SK-N-SH treated with all-trans-retinoic acid at 6 μM for 48 hours (cell line): ENCODE measurements at regions not wholly inside any gene's neighbourhood (a gene's known extent, or its start where the extent isn't known, plus 50 kb on each side); places are given as distances from the start of the nearest gene placed in this dataset.

Experiments used
- CREB5 ChIP-seq: fragments of 250-450 bp; sonication (Bioruptor Pico); IDR thresholded peaks from 2 replicates; pipeline ENCODE4 v1.5.1; 2020; ENCODE audit warnings: low read depth, mild to moderate bottlenecking, moderate library complexity
- CSDC2 ChIP-seq: fragments of 250-450 bp; sonication (Bioruptor Pico); IDR thresholded peaks from 2 replicates; pipeline ENCODE4 v1.5.0; 2020; ENCODE audit warnings: mild to moderate bottlenecking, moderate library complexity
- OSR1 ChIP-seq: fragments of 250-450 bp; sonication (Bioruptor Pico); IDR thresholded peaks from 2 replicates; pipeline ENCODE4 v1.8.0; 2022; ENCODE audit warnings: moderate library complexity, mild to moderate bottlenecking, inconsistent platforms
- POU6F1 ChIP-seq: fragments of 250-450 bp; sonication (Bioruptor Pico); IDR thresholded peaks from 2 replicates; pipeline ENCODE4 v1.8.0; 2021; ENCODE audit warnings: low read depth, mild to moderate bottlenecking, moderate library complexity, borderline replicate concordance
- TOX ChIP-seq: fragments of 250-450 bp; sonication (Bioruptor Pico); IDR thresholded peaks from 2 replicates; pipeline ENCODE4 v1.8.0; 2021; ENCODE audit warnings: mild to moderate bottlenecking, moderate library complexity, borderline replicate concordance
- ZFP30 ChIP-seq: fragments of 450-650 bp; formaldehyde crosslinking; IDR thresholded peaks from 2 replicates; pipeline ENCODE4 v1.5.0; 2022; ENCODE audit warnings: mild to moderate bottlenecking, moderate library complexity

- no peak for TF ChIP-seq CREB5 (CRISPR knock-in tag)
- no peak for TF ChIP-seq CSDC2 (CRISPR knock-in tag)
- TF ChIP-seq TOX (CRISPR knock-in tag) = no peak
- TF ChIP-seq OSR1 (CRISPR knock-in tag) = no peak
- TF ChIP-seq ZFP30 = no peak
- TF ChIP-seq POU6F1 (CRISPR knock-in tag) = no peak
Measured at GRCh38 chr4:1492142-1492457, 85.9 kb upstream of the NKX1-1 start.
